Stomach (tissue), 8 donors: ENCODE measurements at regions not wholly inside any gene's neighbourhood (a gene's known extent, or its start where the extent isn't known, plus 50 kb on each side); places are given as distances from the start of the nearest gene placed in this dataset.
A peak's percentile ranks its signal among the peaks of the same experiment; 100 is the strongest.

ENCODE experiments used
- DNase-seq, 2 donors: peaks; one replicate each; pipeline versions ENCODE4 v3.0.0 to v3.0.0-alpha.2; 2013 to 2019
- H3K27ac ChIP-seq, 5 donors: fragments of 200-600 bp in 4 of 5; sonication (generic) in 4 of 5; one replicate each; pipeline ENCODE4 v1.5.1; 2013 to 2019; ENCODE audit warnings: mild to moderate bottlenecking in 1 of 5, moderate library complexity in 1 of 5
- H3K27me3 ChIP-seq, 3 donors: fragments of 200-600 bp; sonication (generic); one replicate each; pipeline ENCODE4 v1.5.1; 2017 to 2019; ENCODE audit warnings: mixed run types in 1 of 3
- H3K36me3 ChIP-seq, 4 donors: fragments of 200-600 bp; sonication (generic); 1 replicate in 3 of 4; 2 replicates in 1 of 4; pipeline ENCODE4 v1.5.1; 2016 to 2019
- H3K4me1 ChIP-seq, 4 donors: fragments of 200-600 bp; sonication (generic); one replicate each; pipeline ENCODE4 v1.5.1; 2016 to 2019
- H3K4me3 ChIP-seq, 4 donors: fragments of 200-600 bp; sonication (generic) in 3 of 4; one replicate each; pipeline ENCODE4 v1.5.1; 2016 to 2019; ENCODE audit warnings: mild to moderate bottlenecking in 1 of 4
- H3K9me3 ChIP-seq, 4 donors: fragments of 200-600 bp; sonication (generic); one replicate each; pipeline ENCODE4 v1.5.1; 2016 to 2019
- CTCF ChIP-seq, 7 experiments: fragments of 450-650 bp in 4 of 7; fragments of 200-600 bp in 3 of 7; sonication (generic) in 3 of 7; IDR thresholded peaks; one replicate each; pipeline ENCODE4 v1.5.1; 2016 to 2019; ENCODE audit warnings: antibody characterized with exemption in 7 of 7, control low read depth in 2 of 7, mild to moderate bottlenecking in 1 of 7
- EP300 ChIP-seq: sonication (generic); formaldehyde crosslinking; IDR thresholded peaks from one replicate; pipeline ENCODE4 v1.6.1; 2017; ENCODE audit warnings: antibody characterized with exemption
- POLR2A ChIP-seq, 4 donors: fragments of 450-650 bp; IDR thresholded peaks; one replicate each; pipeline ENCODE4 v1.6.1; 2016; ENCODE audit warnings: antibody characterized with exemption in 4 of 4, control low read depth in 2 of 4, mild to moderate bottlenecking in 1 of 4, moderate library complexity in 1 of 4
- POLR2AphosphoS5 ChIP-seq, 3 donors: sonication (generic); formaldehyde crosslinking; IDR thresholded peaks; one replicate each; pipeline ENCODE4 v1.6.1; 2016; ENCODE audit warnings: antibody characterized with exemption in 3 of 3
- WGBS, 5 donors: extraction: QIAGEN DNeasy Blood & Tissue Kit in 3 of 5; methylation state at CpG; one replicate each; pipeline versions ENCODE4 v1.1.5 to v1.1.7; 2013 to 2018; 5-methylcytosine and 5-hydroxymethylcytosine counted together
- intact Hi-C: fragments of 100-400 bp; cut with DNase I; formaldehyde crosslinking; loops from one replicate; pipeline ENCODE4 v1.15.1; 2023; ENCODE audit warnings: low total_unique reads
- donor health status: healthy with polysubstance abuse.
- donor health status: Bipolar disorder and iron deficiency.
- donor health status: healthy.

DNA sequence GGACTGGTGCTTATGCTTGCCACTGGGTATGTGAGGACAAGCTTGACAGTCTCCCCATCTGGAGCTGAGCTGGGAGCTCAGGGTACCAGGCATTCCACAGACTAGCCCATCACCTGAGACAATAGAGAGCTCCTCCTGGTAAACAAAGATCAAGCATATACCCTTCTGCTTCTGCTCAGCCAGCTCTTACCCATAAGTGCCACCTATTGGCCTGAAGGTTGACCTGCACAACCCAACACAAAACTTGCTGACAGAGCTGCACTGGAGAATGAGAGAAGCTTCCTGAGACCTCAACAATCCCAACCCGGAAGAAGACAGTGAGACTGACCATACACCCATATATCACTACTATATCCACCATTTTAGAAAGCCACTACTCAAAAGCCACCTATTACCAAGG, 1049.2 kb upstream of the INTU start:
- Histone ChIP-seq H3K4me3 (no peak overlapping the region), H3K4me1 (no peaks in the 10 kb centered on the region), H3K27me3 (no peaks in the 10 kb centered on the region), H3K36me3 (no peaks in the 10 kb centered on the region), H3K9me3 (peaks cover 0 to 31% (median 6%) of the 10 kb centered on the region in 4 donors), H3K27ac (no peak overlapping the region)
- 62 to 78% (median 75%) methylated on average over 1 of the region's 1 CpG for WGBS, 5 donors
- TF ChIP-seq POLR2AphosphoS5 (IDR thresholded peaks at IDR 0.05) (no peak), EP300 (no peak), CTCF (IDR thresholded peaks at IDR 0.05) (no peak), POLR2A (IDR thresholded peaks at IDR 0.05) (no peak)
- intact Hi-C loops: no loop called here
- DNase-seq: no peak

DNA sequence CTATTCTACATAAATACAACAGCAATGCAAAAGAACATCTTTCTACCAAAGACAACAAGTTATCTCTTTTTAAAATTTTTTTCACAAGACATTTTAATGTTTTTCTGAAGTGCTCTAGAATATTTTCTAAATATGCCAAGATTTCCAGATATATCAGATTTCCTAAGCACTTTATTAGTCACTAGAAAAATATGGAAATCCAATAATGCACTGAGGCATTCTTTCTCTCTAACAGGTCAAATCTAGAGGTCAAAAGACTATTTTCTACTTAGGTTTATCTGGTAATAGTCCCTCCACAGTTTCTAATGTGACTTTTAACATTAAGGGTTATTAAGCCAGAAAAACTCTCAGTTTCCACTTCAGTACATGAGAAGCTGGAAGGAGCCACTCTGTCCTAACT, 1041.2 kb upstream of the INTU start:
- Histone ChIP-seq H3K36me3 (no peaks in the 10 kb centered on the region), H3K27ac (no peak overlapping the region), H3K27me3 (no peaks in the 10 kb centered on the region), H3K9me3 (peaks cover 0 to 5% (median 2%) of the 10 kb centered on the region in 4 donors), H3K4me1 (no peaks in the 10 kb centered on the region), H3K4me3 (no peak overlapping the region)
- TF ChIP-seq CTCF (IDR thresholded peaks at IDR 0.05): no peak
- no peak for TF ChIP-seq POLR2A (IDR thresholded peaks at IDR 0.05)
- TF ChIP-seq POLR2AphosphoS5 (IDR thresholded peaks at IDR 0.05): no peak
- TF ChIP-seq EP300: no peak
- DNase-seq: no peak
- intact Hi-C loops: no loop called here

- intact Hi-C loops: no loop called here
- Histone ChIP-seq H3K4me3 (no peak overlapping the region), H3K27me3 (no peaks in the 10 kb centered on the region), H3K36me3 (no peaks in the 10 kb centered on the region), H3K4me1 (no peaks in the 10 kb centered on the region), H3K9me3 (peaks cover 0 to 2% (median under 1%) of the 10 kb centered on the region in 4 donors), H3K27ac (no peak overlapping the region)
- DNase-seq: no peak
- 53 to 68% (median 58%) methylated on average over 3 of the region's 3 CpGs for WGBS, 5 donors
- TF ChIP-seq CTCF (IDR thresholded peaks at IDR 0.05) (peak in 1 of 7 experiments; percentile 6), POLR2AphosphoS5 (IDR thresholded peaks at IDR 0.05) (no peak)
Measured at GRCh38 chr4:126592088-126592487, 1040.7 kb upstream of the INTU start.

- WGBS, 5 donors: 84 to 92% (median 91%) methylated on average over 2 of the region's 2 CpGs
- intact Hi-C loops: no loop called here
- no peaks in the 10 kb centered on the region for H3K36me3 ChIP-seq
- H3K27ac ChIP-seq: no peak overlapping the region
- H3K27me3 ChIP-seq: no peaks in the 10 kb centered on the region
- no peak overlapping the region for H3K4me3 ChIP-seq
- no peak for TF ChIP-seq CTCF (IDR thresholded peaks at IDR 0.05)
- no peak for TF ChIP-seq POLR2A (IDR thresholded peaks at IDR 0.05)
- TF ChIP-seq POLR2AphosphoS5 (IDR thresholded peaks at IDR 0.05): no peak
- TF ChIP-seq EP300: no peak
- no peaks in the 10 kb centered on the region for H3K4me1 ChIP-seq
- H3K9me3 ChIP-seq: no peaks in the 10 kb centered on the region
- no peak for DNase-seq
Measured at GRCh38 chr4:126593626-126594025, 1039.1 kb upstream of the INTU start.

- DNase-seq: peak in 1 of 2 donors; percentile 11
- H3K4me1 ChIP-seq: no peaks in the 10 kb centered on the region
- H3K27ac ChIP-seq: no peak overlapping the region
- WGBS, 5 donors: 52 to 71% (median 55%) methylated on average over 2 of the region's 2 CpGs
- H3K4me3 ChIP-seq: no peak overlapping the region
- H3K27me3 ChIP-seq: no peaks in the 10 kb centered on the region
- H3K9me3 ChIP-seq: no peaks in the 10 kb centered on the region
- no peaks in the 10 kb centered on the region for H3K36me3 ChIP-seq
- TF ChIP-seq CTCF (IDR thresholded peaks at IDR 0.05) (no peak), POLR2AphosphoS5 (IDR thresholded peaks at IDR 0.05) (no peak), POLR2A (IDR thresholded peaks at IDR 0.05) (no peak), EP300 (no peak)
- intact Hi-C loops: no loop called here
Measured at GRCh38 chr4:126595643-126596042, 1037.1 kb upstream of the INTU start.
